ENCODE measurements at regions not wholly inside any gene's neighbourhood (a gene's known extent, or its start where the extent isn't known, plus 50 kb on each side); places are given as distances from the start of the nearest gene placed in this dataset.

GRCh38 chr1:192869308-192869940 lies 60.6 kb downstream of the RGS2 start:
- no peak for TF ChIP-seq SIN3A (IDR thresholded peaks at IDR 0.05; ENCODE audit: borderline replicate concordance in 2 of 2, control insufficient read depth in 1 of 2, low read depth in 2 of 2, low read length in 2 of 2)
- TF ChIP-seq EZH2 (IDR thresholded peaks at IDR 0.05; ENCODE audit: borderline replicate concordance, low read depth, low read length): no peak
- TF ChIP-seq ASH1L (IDR thresholded peaks at IDR 0.05; ENCODE audit: borderline replicate concordance, low read depth, partially characterized antibody): no peak
- no peak for TF ChIP-seq FOXP1 (CRISPR knock-in tag; IDR thresholded peaks at IDR 0.05)
- TF ChIP-seq ZNF165 (CRISPR knock-in tag; IDR thresholded peaks at IDR 0.05; ENCODE audit: borderline replicate concordance): no peak
- no peak for TF ChIP-seq MEF2A (IDR thresholded peaks at IDR 0.05; ENCODE audit: control insufficient read depth, low read depth, low read length)

All from K562 (cell line).